ENCODE measurements at regions not wholly inside any gene's neighbourhood (a gene's known extent, or its start where the extent isn't known, plus 50 kb on each side); places are given as distances from the start of the nearest gene placed in this dataset.

GRCh38 chr12:41932470-41932991 lies 212.1 kb downstream of the GXYLT1 start:
- no peak for DNase-seq (ENCODE audit: low read depth in 2 of 2)

GRCh38 chr12:41930866-41931437 lies 213.7 kb downstream of the GXYLT1 start:
- DNase-seq (ENCODE audit: low read depth in 2 of 2), result no peak

- DNase-seq (ENCODE audit: low read depth in 2 of 2), result no peak
Observed at GRCh38 chr12:41924111-41924510, 220.6 kb downstream of the GXYLT1 start.

GRCh38 chr12:41923351-41923750 lies 221.3 kb downstream of the GXYLT1 start:
- DNase-seq (ENCODE audit: low read depth in 2 of 2), result no peak

GRCh38 chr12:41920355-41920754 lies 224.3 kb downstream of the GXYLT1 start:
- DNase-seq (ENCODE audit: low read depth in 2 of 2), result no peak

GRCh38 chr12:41919526-41920261 lies 225.0 kb downstream of the GXYLT1 start:
- no peak for DNase-seq (ENCODE audit: low read depth in 2 of 2)

- DNase-seq (ENCODE audit: low read depth in 2 of 2), result no peak
Observed at GRCh38 chr12:41919048-41919447, 225.6 kb downstream of the GXYLT1 start.

GRCh38 chr12:41917938-41918341 lies 226.7 kb downstream of the GXYLT1 start:
- no peak for DNase-seq (ENCODE audit: low read depth in 2 of 2)

GRCh38 chr12:41917181-41917580 lies 227.5 kb downstream of the GXYLT1 start:
- no peak for DNase-seq (ENCODE audit: low read depth in 2 of 2)

GRCh38 chr12:41910578-41911320 lies 233.9 kb downstream of the GXYLT1 start:
- no peak for DNase-seq (ENCODE audit: low read depth in 2 of 2)

- no peak for DNase-seq (ENCODE audit: low read depth in 2 of 2)
Observed at GRCh38 chr12:41908206-41908605, 236.5 kb downstream of the GXYLT1 start.

GRCh38 chr12:41907550-41907949 lies 237.1 kb downstream of the GXYLT1 start:
- no peak for DNase-seq (ENCODE audit: low read depth in 2 of 2)

GRCh38 chr12:41907021-41907420 lies 237.7 kb downstream of the GXYLT1 start:
- DNase-seq (ENCODE audit: low read depth in 2 of 2), result no peak

- no peak for DNase-seq (ENCODE audit: low read depth in 2 of 2)
Observed at GRCh38 chr12:41905759-41906297, 238.8 kb downstream of the GXYLT1 start.

- DNase-seq (ENCODE audit: low read depth in 2 of 2), result no peak
Observed at GRCh38 chr12:41905073-41905758, 239.5 kb downstream of the GXYLT1 start.

- DNase-seq (ENCODE audit: low read depth in 2 of 2), result no peak
Observed at GRCh38 chr12:41904041-41904440, 240.6 kb downstream of the GXYLT1 start.

- DNase-seq (ENCODE audit: low read depth in 2 of 2), result no peak
Observed at GRCh38 chr12:41903014-41903708, 241.5 kb downstream of the GXYLT1 start.

- DNase-seq (ENCODE audit: low read depth in 2 of 2), result no peak
Observed at GRCh38 chr12:41899577-41899976, 245.1 kb downstream of the GXYLT1 start.

- no peak for DNase-seq (ENCODE audit: low read depth in 2 of 2)
Observed at GRCh38 chr12:41897593-41897992, 247.1 kb downstream of the GXYLT1 start.

- no peak for DNase-seq (ENCODE audit: low read depth in 2 of 2)
Observed at GRCh38 chr12:41893491-41893890, 251.2 kb downstream of the GXYLT1 start.

GRCh38 chr12:41892302-41892701 lies 252.4 kb downstream of the GXYLT1 start:
- DNase-seq (ENCODE audit: low read depth in 2 of 2), result no peak
